OCI-LY1 (cell line): ENCODE measurements at regions not wholly inside any gene's neighbourhood (a gene's known extent, or its start where the extent isn't known, plus 50 kb on each side); places are given as distances from the start of the nearest gene placed in this dataset.

Experiments used
- EZH2 ChIP-seq: fragments of 200-600 bp; sonication (generic), shearing (Covaris generic); IDR thresholded peaks from 2 replicates; pipeline ENCODE4 v1.8.0; 2017; ENCODE audit warnings: borderline replicate concordance, mixed run types, mild to moderate bottlenecking, antibody characterized with exemption, low read length, moderate library complexity, mixed read lengths
- TF ChIP-seq, protein P1 (sequence below): fragments of 200-600 bp; sonication (generic), shearing (Covaris generic); IDR thresholded peaks from 2 replicates; pipeline ENCODE4 v1.5.1; 2017; ENCODE audit warnings: mild to moderate bottlenecking, antibody characterized with exemption, low read length, moderate library complexity, mixed read lengths

DNA sequence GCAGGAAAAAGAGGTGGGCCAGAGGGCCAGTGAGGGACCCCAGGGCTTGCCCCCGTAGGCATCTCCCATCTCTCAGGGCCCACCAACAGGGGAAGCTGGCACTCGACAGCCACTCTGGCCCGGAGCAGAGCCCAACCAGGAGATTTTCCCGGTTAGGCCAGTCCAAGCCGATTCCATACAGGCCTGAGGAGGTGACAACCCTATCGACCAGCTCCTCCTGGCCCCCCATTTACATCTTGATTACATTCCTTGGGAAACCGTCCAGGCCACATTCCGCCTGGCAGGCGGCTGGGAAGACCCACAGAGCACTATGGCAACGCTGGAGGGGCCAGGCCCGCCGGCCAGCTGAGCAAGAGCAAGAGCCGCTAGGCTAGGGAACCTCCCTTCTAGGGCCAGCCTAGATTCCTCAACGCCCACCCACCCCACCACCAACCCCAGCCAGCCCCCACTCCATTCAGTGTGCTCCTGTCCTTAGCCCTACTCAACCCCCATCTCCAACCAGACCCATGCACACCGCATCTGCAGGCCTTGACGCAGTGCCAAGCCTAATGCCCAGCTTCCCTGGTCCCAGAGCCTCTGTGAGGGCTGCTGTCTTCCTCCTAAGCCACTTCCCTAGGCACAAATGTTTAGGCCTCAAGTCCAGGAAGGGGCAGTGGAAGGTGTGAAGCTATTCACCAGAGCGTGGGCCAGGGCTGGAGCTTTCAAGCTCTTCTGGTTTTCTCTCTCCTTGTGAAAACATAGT lies 161.2 kb downstream of the EFNB1 start:
- TF ChIP-seq, protein P1, sequence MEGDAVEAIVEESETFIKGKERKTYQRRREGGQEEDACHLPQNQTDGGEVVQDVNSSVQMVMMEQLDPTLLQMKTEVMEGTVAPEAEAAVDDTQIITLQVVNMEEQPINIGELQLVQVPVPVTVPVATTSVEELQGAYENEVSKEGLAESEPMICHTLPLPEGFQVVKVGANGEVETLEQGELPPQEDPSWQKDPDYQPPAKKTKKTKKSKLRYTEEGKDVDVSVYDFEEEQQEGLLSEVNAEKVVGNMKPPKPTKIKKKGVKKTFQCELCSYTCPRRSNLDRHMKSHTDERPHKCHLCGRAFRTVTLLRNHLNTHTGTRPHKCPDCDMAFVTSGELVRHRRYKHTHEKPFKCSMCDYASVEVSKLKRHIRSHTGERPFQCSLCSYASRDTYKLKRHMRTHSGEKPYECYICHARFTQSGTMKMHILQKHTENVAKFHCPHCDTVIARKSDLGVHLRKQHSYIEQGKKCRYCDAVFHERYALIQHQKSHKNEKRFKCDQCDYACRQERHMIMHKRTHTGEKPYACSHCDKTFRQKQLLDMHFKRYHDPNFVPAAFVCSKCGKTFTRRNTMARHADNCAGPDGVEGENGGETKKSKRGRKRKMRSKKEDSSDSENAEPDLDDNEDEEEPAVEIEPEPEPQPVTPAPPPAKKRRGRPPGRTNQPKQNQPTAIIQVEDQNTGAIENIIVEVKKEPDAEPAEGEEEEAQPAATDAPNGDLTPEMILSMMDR = no peak
- no peak for TF ChIP-seq EZH2
